B cell (primary cell): ENCODE measurements at regions not wholly inside any gene's neighbourhood (a gene's known extent, or its start where the extent isn't known, plus 50 kb on each side); places are given as distances from the start of the nearest gene placed in this dataset.

Source experiments
- ATAC-seq: fragments of 200-7000 bp; cut with Tn5 transposase; one replicate; pipeline ENCODE4 v1.10.0; 2021; ENCODE audit warnings: low read depth, mild to moderate bottlenecking, moderate number of reproducible peaks, moderate library complexity
- CTCF ChIA-PET: fragments of 350-600 bp; sonication (Branson Sonifier 250); formaldehyde crosslinking; loops from one replicate; lab custom pipeline; 2021; ENCODE audit warnings: antibody characterized with exemption, inconsistent platforms; lab: Charles Lee
- POLR2A ChIA-PET: fragments of 350-600 bp; sonication (Branson Sonifier 250); formaldehyde crosslinking; loops from one replicate; lab custom pipeline; 2021; ENCODE audit warnings: antibody characterized with exemption; lab: Charles Lee
- DNase-seq: peaks from one replicate; pipeline ENCODE4 v3.0.0; 2013
- H2AFZ ChIP-seq: 2 replicates; pipeline ENCODE4 v1.6.1; 2012; ENCODE audit warnings: mild to moderate bottlenecking, low read depth, low read length; ENCODE audit not compliant: insufficient read depth, poor library complexity, severe bottlenecking
- H3K27ac ChIP-seq, 2 donors: 1 replicate in 1 of 2; 2 replicates in 1 of 2; pipeline ENCODE4 v1.5.1; 2012 to 2013; ENCODE audit warnings: low read length in 2 of 2, mild to moderate bottlenecking in 2 of 2, moderate library complexity in 1 of 2
- H3K27me3 ChIP-seq, 4 experiments: fragments of 200-600 bp in 1 of 4; sonication (generic) in 1 of 4; replicated peaks in 1 of 4; 1 replicate in 2 of 4; 2 replicates in 2 of 4; pipeline versions ENCODE4 v1.6.1 to v1.7.0; 2013 to 2016; ENCODE audit warnings: low read length in 3 of 4, mild to moderate bottlenecking in 2 of 4, mixed read lengths in 1 of 4, moderate library complexity in 1 of 4; ENCODE audit not compliant: insufficient read depth in 4 of 4, control insufficient read depth in 3 of 4; ENCODE audit errors: control extremely low read depth in 1 of 4
- H3K36me3 ChIP-seq, 2 experiments: replicated peaks in 1 of 2; 1 replicate in 1 of 2; 2 replicates in 1 of 2; pipeline versions ENCODE4 v1.6.1 to v1.7.1; 2013; ENCODE audit warnings: low read length in 1 of 2; ENCODE audit not compliant: insufficient read depth in 2 of 2, control insufficient read depth in 1 of 2; ENCODE audit errors: control extremely low read depth in 1 of 2, extremely low read depth in 1 of 2
- H3K4me1 ChIP-seq, 2 donors: fragments of 200-600 bp in 1 of 2; sonication (generic) in 1 of 2; 1 replicate in 1 of 2; 2 replicates in 1 of 2; pipeline versions ENCODE4 v1.5.1 to v1.6.1; 2013 to 2017; ENCODE audit warnings: low read length in 2 of 2; ENCODE audit not compliant: control insufficient read depth in 2 of 2, insufficient read depth in 2 of 2
- H3K4me2 ChIP-seq: replicated peaks from 2 replicates; pipeline ENCODE3; 2012; ENCODE audit warnings: mild to moderate bottlenecking, low read depth, low read length; ENCODE audit not compliant: poor library complexity, severe bottlenecking
- H3K4me3 ChIP-seq, 5 experiments: fragments of 200-600 bp in 1 of 5; sonication (generic) in 1 of 5; 1 replicate in 3 of 5; 2 replicates in 2 of 5; pipeline versions ENCODE4 v1.5.1 to v1.7.0; 2011 to 2016; ENCODE audit warnings: low read length in 4 of 5, mild to moderate bottlenecking in 4 of 5, low read depth in 2 of 5, control low read depth in 1 of 5, moderate library complexity in 1 of 5; ENCODE audit not compliant: insufficient read depth in 1 of 5; ENCODE audit errors: control extremely low read depth in 1 of 5, extremely low read depth in 1 of 5
- H3K79me2 ChIP-seq: fragments of 200-600 bp; sonication (generic); one replicate; pipeline ENCODE4 v1.6.0; 2016; ENCODE audit warnings: low read length; ENCODE audit not compliant: control insufficient read depth, insufficient read depth
- H3K9ac ChIP-seq: fragments of 200-600 bp; sonication (generic); 2 replicates; pipeline ENCODE4 v1.6.1; 2017; ENCODE audit warnings: mild to moderate bottlenecking, low read length, moderate library complexity
- H3K9me3 ChIP-seq, 3 donors: one replicate each; pipeline versions ENCODE4 v1.6.1 to v1.7.1; 2013; ENCODE audit warnings: low read length in 2 of 3; ENCODE audit not compliant: control insufficient read depth in 2 of 3, insufficient read depth in 1 of 3; ENCODE audit errors: control extremely low read depth in 1 of 3
- H4K20me1 ChIP-seq: 2 replicates; pipeline ENCODE4 v1.6.0; 2012; ENCODE audit warnings: mild to moderate bottlenecking, low read length; ENCODE audit not compliant: insufficient read depth, control insufficient read depth, poor library complexity, severe bottlenecking
- H3K27ac Mint-ChIP-seq: one replicate; pipeline ENCODE4 v1.8.0; 2021; ENCODE audit warnings: mixed read lengths
- H3K27me3 Mint-ChIP-seq: one replicate; pipeline ENCODE4 v1.8.0; 2021; ENCODE audit warnings: mixed read lengths
- H3K4me1 Mint-ChIP-seq: one replicate; pipeline ENCODE4 v1.8.0; 2021; ENCODE audit warnings: mixed read lengths
- H3K4me3 Mint-ChIP-seq: one replicate; pipeline ENCODE4 v1.8.0; 2021; ENCODE audit warnings: mixed read lengths
- H3K9me3 Mint-ChIP-seq: one replicate; pipeline ENCODE4 v1.8.0; 2022; ENCODE audit warnings: mixed read lengths; ENCODE audit not compliant: insufficient read depth
- CTCF ChIP-seq: fragments of 200-600 bp; IDR thresholded peaks from one replicate; pipeline ENCODE4 v1.8.0; 2022; ENCODE audit warnings: antibody characterized with exemption, mild to moderate bottlenecking
- EZH2 ChIP-seq: IDR thresholded peaks from 2 replicates; pipeline ENCODE4 v1.6.1; 2012; ENCODE audit warnings: borderline replicate concordance, low read depth, mild to moderate bottlenecking, moderate library complexity, low read length; ENCODE audit not compliant: insufficient read depth, poor library complexity, severe bottlenecking
- WGBS: methylation state at CpG from one replicate; pipeline ENCODE4 v1.1.5; 2013; ENCODE audit warnings: missing lambda C conversion rate; ENCODE audit not compliant: insufficient coverage; 5-methylcytosine and 5-hydroxymethylcytosine counted together
- intact Hi-C: fragments of 100-400 bp; cut with micrococcal nuclease; formaldehyde crosslinking; loops from one replicate; pipeline ENCODE4 v1.10.0; 2022

DNA sequence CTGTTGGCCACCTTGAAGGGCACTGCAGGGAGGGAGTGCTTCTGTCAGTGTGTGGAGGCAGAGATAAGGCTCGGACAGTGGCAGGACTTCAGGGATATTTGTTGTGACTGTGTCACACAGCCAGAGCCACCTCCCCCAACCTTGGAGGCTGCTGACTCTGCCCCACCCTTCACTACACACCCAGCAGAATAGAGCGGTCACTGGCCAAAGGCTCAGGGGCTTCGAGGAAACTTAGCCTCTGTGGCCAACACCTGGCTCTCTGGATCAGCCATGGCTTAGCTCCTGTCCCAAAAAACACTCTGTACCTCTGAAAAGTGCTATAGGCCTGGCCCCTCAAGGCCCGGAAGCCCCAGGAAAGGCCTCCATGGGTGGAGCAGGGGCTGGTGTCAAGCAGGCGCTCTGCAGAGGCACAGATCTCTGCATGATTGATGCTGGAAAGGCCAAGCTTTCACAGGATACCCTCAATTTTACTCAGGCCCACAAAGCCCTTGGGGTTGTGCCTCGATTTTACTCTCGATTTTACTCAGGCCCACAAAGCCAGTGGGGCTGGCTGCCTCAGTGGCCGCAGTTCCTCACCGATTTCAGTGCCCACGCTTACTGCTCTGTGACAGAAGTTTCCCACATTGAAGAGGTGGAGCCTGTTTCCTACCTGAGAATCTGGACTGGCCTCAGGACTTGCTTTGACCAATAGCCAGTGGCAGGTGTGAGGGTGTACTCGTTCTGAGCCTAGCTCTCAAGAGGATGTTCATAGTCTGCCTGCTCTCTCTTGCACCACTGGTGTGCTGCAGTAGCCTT, 113.2 kb upstream of the GPR26 start:
- H3K4me2 ChIP-seq: no peak overlapping the region
- Mint-ChIP-seq H3K27me3 (peaks cover 10% of the 10 kb centered on the region), H3K9me3 (no peaks in the 10 kb centered on the region), H3K4me3 (no peak overlapping the region), H3K27ac (no peak overlapping the region), H3K4me1 (no peaks in the 10 kb centered on the region)
- no peaks in the 10 kb centered on the region for H3K27me3 ChIP-seq
- H3K36me3 ChIP-seq: no peaks in the 10 kb centered on the region
- no peaks in the 10 kb centered on the region for H3K9me3 ChIP-seq
- no peak overlapping the region for H2AFZ ChIP-seq
- no peak overlapping the region for H3K9ac ChIP-seq
- intact Hi-C loops: loop anchor here (10.0 kb wide), 1 partner anchor 1208 kb away; no protein-coding TSS in a partner anchor
- WGBS: 68% methylated on average over 10 of the region's 11 CpGs
- H3K4me3 ChIP-seq: no peak overlapping the region
- ChIA-PET CTCF (interaction anchor here (1.0 to 1.5 kb wide), 2 partner anchors 10 to 508 kb away, joined by 3 to 5 read pairs; no protein-coding TSS in a partner anchor), POLR2A (no interaction called here)
- no peak for DNase-seq
- no peak overlapping the region for H3K27ac ChIP-seq
- no peaks in the 10 kb centered on the region for H3K79me2 ChIP-seq
- TF ChIP-seq EZH2 (no peak), CTCF (no peak)
- H4K20me1 ChIP-seq: no peaks in the 10 kb centered on the region
- no peaks in the 10 kb centered on the region for H3K4me1 ChIP-seq
- no peak for ATAC-seq

DNA sequence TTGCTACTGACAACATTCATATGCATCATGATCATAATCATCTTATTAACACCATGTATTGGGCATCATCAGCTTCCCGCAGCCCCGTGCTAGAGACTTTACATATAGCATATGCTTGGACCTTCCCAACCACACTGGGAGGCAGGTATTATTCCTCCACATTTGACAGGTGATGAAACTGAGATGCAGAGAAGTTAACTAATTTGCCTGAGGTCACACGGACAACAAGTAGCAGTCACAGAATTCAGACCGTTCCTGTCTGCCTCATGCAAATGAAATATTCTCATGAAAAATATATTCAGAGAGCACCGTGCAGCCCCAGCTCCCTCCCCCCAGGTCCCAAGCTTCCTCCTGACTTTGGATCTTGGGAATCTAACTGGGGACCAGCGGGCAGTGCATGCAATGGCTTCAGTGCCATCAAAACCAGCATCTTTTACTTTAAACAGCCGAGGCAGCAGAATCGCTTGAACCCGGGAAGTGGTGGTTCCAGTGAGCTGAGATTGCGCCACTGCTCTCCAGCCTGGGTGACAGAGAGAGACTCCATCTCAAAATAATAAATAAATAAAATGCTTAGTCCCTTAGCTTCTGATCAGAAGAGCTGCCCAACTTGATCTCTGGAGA, 112.2 kb upstream of the GPR26 start:
- no peak for ATAC-seq
- WGBS: 77% methylated on average over 6 of the region's 10 CpGs
- Histone ChIP-seq H3K9me3 (no peaks in the 10 kb centered on the region), H2AFZ (no peak overlapping the region), H3K9ac (no peak overlapping the region), H3K4me3 (no peak overlapping the region), H3K27ac (no peak overlapping the region), H3K36me3 (no peaks in the 10 kb centered on the region), H3K4me2 (no peak overlapping the region), H3K4me1 (no peaks in the 10 kb centered on the region), H3K27me3 (no peaks in the 10 kb centered on the region), H4K20me1 (no peaks in the 10 kb centered on the region), H3K79me2 (no peaks in the 10 kb centered on the region)
- no peak for TF ChIP-seq EZH2
- no peak for TF ChIP-seq CTCF
- CTCF ChIA-PET: interaction anchor here (0.9 to 1.5 kb wide), 2 partner anchors 9 to 421 kb away, joined by 3 to 5 read pairs; no protein-coding TSS in a partner anchor
- H3K9me3 Mint-ChIP-seq: no peaks in the 10 kb centered on the region
- H3K27ac Mint-ChIP-seq: no peak overlapping the region
- no peak overlapping the region for H3K4me3 Mint-ChIP-seq
- POLR2A ChIA-PET: no interaction called here
- H3K4me1 Mint-ChIP-seq: no peaks in the 10 kb centered on the region
- peaks cover 10% of the 10 kb centered on the region for H3K27me3 Mint-ChIP-seq
- DNase-seq: no peak
- intact Hi-C loops: loop anchor here (10.0 kb wide), 1 partner anchor 1209 kb away; no protein-coding TSS in a partner anchor
